IPS-18c (cell line): ENCODE measurements at regions not wholly inside any gene's neighbourhood (a gene's known extent, or its start where the extent isn't known, plus 50 kb on each side); places are given as distances from the start of the nearest gene placed in this dataset.
"Not testable (repeated sequence)": the region's sequence is repeated elsewhere in the genome, so short reads cannot be mapped to it uniquely, and the experiment has no call there.

Source experiments
- H3K4me3 ChIP-seq: 2 replicates; pipeline ENCODE4 v1.7.0; 2013; ENCODE audit warnings: low read depth, mild to moderate bottlenecking, low read length, moderate library complexity; ENCODE audit not compliant: insufficient read depth
- H3K9me3 ChIP-seq: one replicate; pipeline ENCODE4 v1.6.1; 2013; ENCODE audit warnings: mild to moderate bottlenecking, low read length, moderate library complexity; ENCODE audit not compliant: control insufficient read depth, insufficient read depth

DNA sequence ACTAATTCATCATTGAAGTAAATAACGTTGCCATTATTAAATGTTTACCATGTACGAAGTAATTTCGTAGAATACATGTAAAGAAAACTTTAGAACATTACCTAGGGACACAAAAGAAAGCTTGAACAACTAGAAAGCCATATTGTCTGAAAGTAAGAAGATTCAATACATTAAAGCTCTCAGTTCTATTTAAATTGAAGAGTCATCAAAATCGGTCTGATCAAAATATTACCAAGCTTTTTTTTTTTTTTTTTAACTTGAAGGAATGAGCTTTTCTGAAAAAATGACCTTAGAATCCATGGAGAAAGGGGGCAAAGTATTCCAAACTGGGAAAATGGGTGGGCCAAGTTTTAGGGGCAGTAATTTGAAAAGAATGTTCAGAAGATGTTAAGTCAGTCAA lies 300.8 kb downstream of the GPD2 start:
- Histone ChIP-seq H3K4me3 (no peak overlapping the region), H3K9me3 (no peaks in the 10 kb centered on the region)

GRCh38 chr2:156739301-156739700 lies 303.1 kb downstream of the GPD2 start:
- Histone ChIP-seq H3K4me3 (no peak overlapping the region), H3K9me3 (no peaks in the 10 kb centered on the region)

- Histone ChIP-seq H3K9me3 (no peaks in the 10 kb centered on the region), H3K4me3 (no peak overlapping the region)
Observed at GRCh38 chr2:156745619-156746018, 309.4 kb downstream of the GPD2 start.

DNA sequence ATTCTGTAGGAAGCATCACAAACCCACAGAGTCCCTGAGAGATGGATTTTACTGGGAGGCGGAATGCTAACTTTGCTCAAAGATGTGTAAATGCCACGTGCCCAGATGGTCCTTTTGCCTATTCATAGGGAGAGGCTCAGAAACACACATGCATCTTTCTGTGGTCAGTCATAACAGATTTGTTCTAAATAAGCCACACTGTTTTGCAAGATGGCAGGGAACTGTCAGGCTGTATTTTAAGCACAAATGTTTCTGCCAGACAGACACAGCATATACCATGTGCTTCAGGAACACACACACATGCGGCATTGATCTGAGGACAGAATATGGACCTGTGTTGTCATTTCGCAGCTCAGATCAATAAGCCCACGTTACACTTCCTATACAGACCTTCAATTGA lies 312.0 kb downstream of the GPD2 start:
- Histone ChIP-seq H3K9me3 (no peaks in the 10 kb centered on the region), H3K4me3 (no peak overlapping the region)

- no peaks in the 10 kb centered on the region for H3K9me3 ChIP-seq
- no peak overlapping the region for H3K4me3 ChIP-seq
Observed at GRCh38 chr2:156752042-156752441, 315.9 kb downstream of the GPD2 start.

DNA sequence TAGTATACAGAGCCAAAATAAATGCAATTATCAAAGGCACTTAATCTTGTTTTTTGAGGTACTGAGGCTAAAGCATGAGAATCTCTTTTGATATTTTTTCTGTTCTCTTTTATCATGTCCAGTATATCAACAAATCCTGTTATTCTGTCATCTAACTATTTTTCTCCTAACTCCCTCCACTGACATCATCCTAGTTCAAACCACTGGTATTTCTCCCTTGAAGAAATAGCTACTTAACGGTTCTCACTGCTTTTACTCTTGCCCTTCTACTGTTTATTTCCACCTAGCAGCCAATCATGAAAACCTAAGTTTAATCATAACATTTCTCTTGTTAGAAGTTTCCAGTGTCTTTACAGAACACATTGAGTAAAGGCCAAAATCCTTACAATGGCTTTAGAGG lies 317.6 kb downstream of the GPD2 start:
- no peak overlapping the region for H3K4me3 ChIP-seq
- H3K9me3 ChIP-seq, result no peaks in the 10 kb centered on the region

DNA sequence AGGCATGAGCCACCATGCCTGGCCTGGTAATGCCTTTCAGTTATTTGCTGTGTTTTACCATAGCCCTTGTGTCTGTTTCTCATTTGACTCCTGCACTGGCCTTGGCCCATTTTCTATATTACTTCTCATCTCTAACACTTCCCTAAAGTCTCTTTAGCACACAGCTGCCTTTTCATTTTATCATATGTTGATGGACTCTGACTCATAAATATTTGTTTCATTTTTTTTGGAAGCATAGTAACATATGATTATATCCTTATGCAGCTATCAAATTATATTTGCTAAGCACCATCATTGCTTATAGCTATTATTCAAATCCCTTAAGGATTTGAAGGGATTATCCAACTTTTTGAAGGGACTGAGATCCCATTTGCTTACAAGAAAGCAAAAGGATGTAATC lies 320.3 kb downstream of the GPD2 start:
- Histone ChIP-seq H3K9me3 (no peaks in the 10 kb centered on the region), H3K4me3 (no peak overlapping the region)

DNA sequence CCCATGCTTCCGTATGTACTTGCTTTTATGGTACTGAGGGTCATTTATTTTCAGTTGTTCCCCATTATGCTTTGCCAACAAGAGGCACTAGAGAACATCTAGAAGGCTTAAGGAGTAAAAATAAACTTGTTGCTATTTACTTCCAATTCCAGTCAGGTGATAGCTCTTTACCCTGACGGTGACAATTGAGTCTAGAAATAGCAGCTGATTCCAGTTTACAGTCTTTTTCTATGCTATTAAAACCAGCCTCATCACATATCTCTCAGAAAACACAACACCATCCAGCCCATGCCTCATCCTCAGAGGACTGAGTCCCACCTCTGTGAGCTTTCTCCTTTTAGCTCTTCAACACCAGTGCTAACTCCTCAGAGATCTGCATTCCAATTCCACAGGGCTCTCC lies 327.0 kb downstream of the GPD2 start:
- no peak overlapping the region for H3K4me3 ChIP-seq
- no peaks in the 10 kb centered on the region for H3K9me3 ChIP-seq

DNA sequence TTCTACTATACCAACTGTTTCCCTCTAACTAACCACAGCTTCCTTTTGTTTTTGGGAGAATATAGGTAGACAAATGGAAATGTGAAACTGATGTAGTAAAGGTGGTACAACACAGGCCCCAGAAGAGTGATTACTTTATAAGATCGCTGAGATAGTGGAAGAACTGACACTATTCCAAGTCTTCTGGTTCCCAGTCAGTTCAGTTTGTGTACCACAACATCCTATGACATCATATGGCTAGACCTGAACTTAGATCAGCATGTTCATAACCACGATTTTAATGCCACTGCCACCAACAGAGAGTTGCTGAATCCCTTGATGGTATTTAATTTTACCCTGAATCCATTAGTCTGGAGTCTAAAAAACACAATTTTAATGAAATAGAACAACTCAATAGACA lies 328.9 kb downstream of the GPD2 start:
- H3K4me3 ChIP-seq, result no peak overlapping the region
- H3K9me3 ChIP-seq, result no peaks in the 10 kb centered on the region

GRCh38 chr2:156765450-156765849 lies 329.3 kb downstream of the GPD2 start:
- Histone ChIP-seq H3K9me3 (no peaks in the 10 kb centered on the region), H3K4me3 (no peak overlapping the region)

GRCh38 chr2:156769802-156770201 lies 333.6 kb downstream of the GPD2 start:
- Histone ChIP-seq H3K9me3 (no peaks in the 10 kb centered on the region), H3K4me3 (no peak overlapping the region)

- H3K9me3 ChIP-seq, result no peaks in the 10 kb centered on the region
- no peak overlapping the region for H3K4me3 ChIP-seq
Observed at GRCh38 chr2:156778916-156779315, 342.7 kb downstream of the GPD2 start.

GRCh38 chr2:156779416-156780120 lies 343.4 kb downstream of the GPD2 start:
- Histone ChIP-seq H3K9me3 (no peaks in the 10 kb centered on the region), H3K4me3 (no peak overlapping the region)

DNA sequence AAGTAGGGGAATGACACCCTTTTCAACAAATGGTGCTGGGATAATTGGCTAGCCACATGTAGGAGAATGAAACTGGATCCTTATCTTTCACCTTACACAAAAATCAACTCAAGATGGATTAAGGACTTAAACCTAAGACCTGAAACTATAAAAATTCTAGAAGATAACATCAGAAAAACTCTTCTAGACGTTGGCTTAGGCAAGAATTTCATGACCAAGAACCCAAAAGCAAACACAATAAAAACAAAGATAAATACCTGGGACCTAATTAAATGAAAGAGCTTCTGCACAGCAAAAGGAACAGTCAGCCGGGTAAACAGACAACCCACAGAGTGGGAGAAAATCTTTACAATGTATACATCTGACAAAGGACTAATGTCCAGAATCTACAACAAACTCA lies 345.5 kb downstream of the GPD2 start:
- H3K9me3 ChIP-seq, H3K4me3 ChIP-seq: not testable (repeated sequence)

DNA sequence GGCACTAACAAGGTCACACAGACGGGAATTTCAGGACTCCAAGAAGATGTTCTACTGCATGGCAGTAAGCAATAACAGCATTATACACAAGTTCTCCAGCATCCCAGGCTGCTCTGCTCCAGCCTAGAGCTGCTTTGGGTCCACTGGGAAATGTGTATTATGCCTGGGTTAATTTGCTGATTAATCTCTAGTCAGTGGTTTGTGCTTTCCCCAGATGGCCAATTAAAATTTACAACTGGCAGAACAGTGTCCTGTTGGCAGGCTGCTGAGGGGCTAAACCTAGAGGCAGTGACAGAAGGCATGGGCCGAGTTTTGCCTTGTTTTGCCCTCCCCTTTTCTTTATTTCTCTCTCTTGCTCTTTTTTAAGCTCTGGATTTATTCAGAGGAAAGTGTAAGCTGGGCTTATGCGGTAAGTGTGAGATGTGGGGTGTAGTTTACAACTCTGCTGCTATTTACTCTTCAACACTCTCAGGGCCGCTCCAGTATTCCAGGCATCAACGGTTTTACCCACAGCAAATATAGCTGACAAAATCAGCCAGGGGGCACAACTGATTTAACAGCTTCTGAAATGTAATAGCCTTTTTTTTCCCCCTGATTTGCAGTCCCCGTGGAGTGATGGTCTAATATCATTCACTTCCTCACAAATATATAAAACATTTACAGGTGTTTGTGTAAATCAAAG lies 348.0 kb downstream of the GPD2 start:
- no peak overlapping the region for H3K4me3 ChIP-seq
- no peaks in the 10 kb centered on the region for H3K9me3 ChIP-seq

DNA sequence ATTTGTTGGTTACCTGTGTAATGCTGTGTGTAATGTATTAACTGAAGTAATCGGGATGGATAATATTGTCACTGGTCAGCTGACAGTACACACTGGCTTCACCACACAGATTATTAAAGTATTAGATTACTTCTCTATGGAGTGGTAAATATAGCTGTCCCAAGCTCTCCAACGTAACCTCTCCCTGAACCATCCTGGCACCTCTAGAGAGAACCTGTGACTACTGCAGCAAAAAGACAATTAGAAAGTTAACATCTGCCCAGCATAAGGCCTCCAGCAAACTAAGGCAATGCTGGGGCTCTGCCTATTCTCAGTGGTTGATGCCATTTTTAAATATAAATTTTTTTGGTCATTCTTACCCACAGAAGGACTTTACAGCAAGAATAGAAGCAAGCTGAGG lies 351.3 kb downstream of the GPD2 start:
- H3K4me3 ChIP-seq, result no peak overlapping the region
- no peaks in the 10 kb centered on the region for H3K9me3 ChIP-seq

- H3K9me3 ChIP-seq, result no peaks in the 10 kb centered on the region
- no peak overlapping the region for H3K4me3 ChIP-seq
Observed at GRCh38 chr2:156790343-156791037, 354.3 kb downstream of the GPD2 start.

GRCh38 chr2:156792242-156792840 lies 356.2 kb downstream of the GPD2 start:
- no peak overlapping the region for H3K4me3 ChIP-seq

More at GRCh38 chr2:156792242-156792840, 356.2 kb downstream of the GPD2 start:
- no peaks in the 10 kb centered on the region for H3K9me3 ChIP-seq
